HepG2 (cell line): ENCODE measurements at regions not wholly inside any gene's neighbourhood (a gene's known extent, or its start where the extent isn't known, plus 50 kb on each side); places are given as distances from the start of the nearest gene placed in this dataset.

Experiments
- ATAC-seq: fragments of 200-7000 bp; cut with Tn5 transposase; 3 replicates; pipeline ENCODE4 v1.9.1; 2020; ENCODE audit warnings: mild to moderate bottlenecking, moderate library complexity
- BruUV-seq: library from RNA; stranded (reverse); fragments of 400-500 nt; replicated peaks from 2 replicates; lab custom pipeline; 2021; lab: Mats Ljungman, UMichigan
- CTCF ChIA-PET: fragments of 300-600 bp; formaldehyde crosslinking; extraction: SDS; loops from one replicate; lab custom pipeline; 2021; ENCODE audit warnings: low total read pairs, inconsistent platforms, low intra/inter-chr PET ratio; lab: Yijun Ruan, JAX
- POLR2A ChIA-PET: fragments of 350-600 bp; sonication (Branson Sonifier 250); formaldehyde crosslinking; loops from one replicate; lab custom pipeline; 2020; ENCODE audit warnings: antibody characterized with exemption, inconsistent platforms; lab: Yijun Ruan, JAX
- DNase-seq: peaks from one replicate; pipeline ENCODE4 v3.0.0-alpha.2; 2015; ENCODE audit warnings: low spot score
- FAIRE-seq: peaks from 3 replicates; lab custom pipeline; 2011; peaks lifted over from hg19 to GRCh38; lab: Jason Lieb, UNC
- H2AFZ ChIP-seq: one replicate; pipeline ENCODE4 v1.6.1; 2011; ENCODE audit warnings: low read length, inconsistent platforms
- H3K27ac ChIP-seq: fragments of 300-600 bp; 3 replicates; pipeline ENCODE4 v1.8.0; 2011; ENCODE audit warnings: mixed run types, mild to moderate bottlenecking, mixed read lengths, low read length, inconsistent platforms; ENCODE audit not compliant: insufficient read depth; ENCODE audit errors: extremely low read length
- H3K27me3 ChIP-seq, 2 experiments: fragments of 200-600 bp in 1 of 2; 2 replicates in 1 of 2; 3 replicates in 1 of 2; pipeline versions ENCODE4 v1.6.0 to v1.8.0; 2011; ENCODE audit warnings: low read length in 2 of 2, mild to moderate bottlenecking in 2 of 2, moderate library complexity in 2 of 2, inconsistent platforms in 1 of 2; ENCODE audit not compliant: insufficient read depth in 2 of 2, control insufficient read depth in 1 of 2
- H3K36me3 ChIP-seq, 2 experiments: fragments of 200-600 bp in 1 of 2; replicated peaks in 1 of 2; 2 replicates in 1 of 2; 3 replicates in 1 of 2; pipeline versions ENCODE4 v1.5.1 to v1.8.0; 2011; ENCODE audit warnings: low read length in 2 of 2, inconsistent platforms in 1 of 2; ENCODE audit not compliant: insufficient read depth in 2 of 2, control insufficient read depth in 1 of 2
- H3K4me1 ChIP-seq: 2 replicates; pipeline ENCODE4 v1.5.1; 2012; ENCODE audit warnings: low read length, inconsistent platforms; ENCODE audit not compliant: insufficient read depth
- H3K4me2 ChIP-seq: 2 replicates; pipeline ENCODE4 v1.6.0; 2011; ENCODE audit warnings: low read depth, low read length, inconsistent platforms
- H3K4me3 ChIP-seq, 3 experiments: fragments of 200-600 bp in 1 of 3; sonication (generic), shearing (Covaris generic) in 1 of 3; replicated peaks in 1 of 3; 2 replicates each; pipeline ENCODE4 v1.5.1; 2011 to 2016; ENCODE audit warnings: low read length in 3 of 3, inconsistent platforms in 2 of 3, low read depth in 2 of 3, mild to moderate bottlenecking in 2 of 3, control low read depth in 1 of 3, mixed read lengths in 1 of 3; ENCODE audit not compliant: insufficient read depth in 1 of 3
- H3K79me2 ChIP-seq: one replicate; pipeline ENCODE4 v1.6.1; 2011; ENCODE audit warnings: low read length, inconsistent platforms; ENCODE audit not compliant: insufficient read depth
- H3K9ac ChIP-seq: 2 replicates; pipeline ENCODE4 v1.6.0; 2011; ENCODE audit warnings: mild to moderate bottlenecking, low read depth, low read length, inconsistent platforms; ENCODE audit not compliant: insufficient read depth
- H3K9me3 ChIP-seq: 2 replicates; pipeline ENCODE4 v1.5.1; 2012; ENCODE audit warnings: mild to moderate bottlenecking, low read length
- H4K20me1 ChIP-seq: 2 replicates; pipeline ENCODE4 v1.6.0; 2011; ENCODE audit warnings: inconsistent platforms, mild to moderate bottlenecking, low read length, moderate library complexity; ENCODE audit not compliant: insufficient read depth
- BCL6 ChIP-seq: IDR thresholded peaks from 2 replicates; pipeline ENCODE4 v1.6.1; 2016; ENCODE audit warnings: missing genetic modification reagents, missing compliant biosample characterization
- CTCF ChIP-seq: sonication (generic); formaldehyde crosslinking; IDR thresholded peaks from 2 replicates; pipeline ENCODE4 v1.5.0; 2020; ENCODE audit warnings: mild to moderate bottlenecking, missing genetic modification reagents, moderate library complexity
- PAF1 ChIP-seq: IDR thresholded peaks from 2 replicates; pipeline ENCODE4 v1.6.1; 2016; ENCODE audit warnings: missing genetic modification reagents, missing compliant biosample characterization
- RBM22 ChIP-seq: fragments of 200-400 bp; formaldehyde crosslinking; optimal IDR thresholded peaks from 2 replicates; pipeline ENCODE3; 2017; ENCODE audit warnings: mild to moderate bottlenecking, low read length, moderate library complexity
- TBL1XR1 ChIP-seq: fragments of 150-350 bp; IDR thresholded peaks from 2 replicates; pipeline ENCODE4 v1.6.1; 2014; ENCODE audit warnings: borderline replicate concordance, low read length; ENCODE audit not compliant: partially characterized antibody
- TEAD3 ChIP-seq: optimal IDR thresholded peaks from 2 replicates; pipeline ENCODE3; 2016; ENCODE audit warnings: borderline replicate concordance
- ZHX2 ChIP-seq, 2 experiments: sonication (generic) in 1 of 2; formaldehyde crosslinking in 1 of 2; IDR thresholded peaks; 2 replicates each; pipeline versions ENCODE4 v1.6.1 to v1.9.0; 2014 to 2022; ENCODE audit warnings: antibody characterized with exemption in 1 of 2, borderline replicate concordance in 1 of 2, inconsistent platforms in 1 of 2, low read depth in 1 of 2, missing genetic modification reagents in 1 of 2
- ZNF205 ChIP-seq: IDR thresholded peaks from 2 replicates; pipeline ENCODE4 v1.6.1; 2018; ENCODE audit warnings: missing biosample characterization, missing genetic modification reagents
- ZNF335 ChIP-seq: sonication (generic); formaldehyde crosslinking; IDR thresholded peaks from 2 replicates; pipeline ENCODE4 v1.4.0; 2020; ENCODE audit warnings: missing genetic modification reagents
- ZNF44 ChIP-seq: sonication (generic); formaldehyde crosslinking; IDR thresholded peaks from 2 replicates; pipeline ENCODE4 v1.5.1; 2020; ENCODE audit warnings: mild to moderate bottlenecking, missing genetic modification reagents
- ZNF616 ChIP-seq: sonication (generic); formaldehyde crosslinking; IDR thresholded peaks from 2 replicates; pipeline ENCODE4 v1.5.0; 2020; ENCODE audit warnings: low read depth, mild to moderate bottlenecking, missing genetic modification reagents
- ZNF670 ChIP-seq: sonication (generic); formaldehyde crosslinking; IDR thresholded peaks from 2 replicates; pipeline ENCODE4 v1.8.0; 2022; ENCODE audit warnings: mild to moderate bottlenecking, missing genetic modification reagents, borderline replicate concordance
- ZNF703 ChIP-seq: sonication (generic); formaldehyde crosslinking; IDR thresholded peaks from 2 replicates; pipeline ENCODE4 v1.5.1; 2020; ENCODE audit warnings: missing genetic modification reagents, mild to moderate bottlenecking, moderate library complexity, borderline replicate concordance
- WGBS: methylation state at CpG from one replicate; pipeline ENCODE4 v1.1.6; 2017; ENCODE audit warnings: low lambda C conversion rate; 5-methylcytosine and 5-hydroxymethylcytosine counted together
- in situ Hi-C: cut with HindIII; loops from 2 replicates; pipeline ENCODE4 v1.10.0; 2017; ENCODE audit warnings: low pct_unique_long_range_greater_than_20kb; ENCODE audit not compliant: extremely low pct_ligation_motif_present
- intact Hi-C: fragments of 100-400 bp; cut with micrococcal nuclease; formaldehyde crosslinking; loops from one replicate; pipeline ENCODE4 v1.10.0; 2022; ENCODE audit not compliant: unreplicated experiment
- TF ChIP-seq, protein P1 (sequence below): sonication (generic); formaldehyde crosslinking; IDR thresholded peaks from 2 replicates; pipeline ENCODE4 v1.4.0; 2020; ENCODE audit warnings: low read depth, mild to moderate bottlenecking, missing genetic modification reagents

GRCh38 chr3:86774082-86774691, 216.8 kb downstream of the VGLL3 start (continued):
- TF ChIP-seq CTCF (CRISPR knock-in tag) (peak; percentile 41), ZNF335 (CRISPR knock-in tag) (no peak)
- TF ChIP-seq, protein P1, sequence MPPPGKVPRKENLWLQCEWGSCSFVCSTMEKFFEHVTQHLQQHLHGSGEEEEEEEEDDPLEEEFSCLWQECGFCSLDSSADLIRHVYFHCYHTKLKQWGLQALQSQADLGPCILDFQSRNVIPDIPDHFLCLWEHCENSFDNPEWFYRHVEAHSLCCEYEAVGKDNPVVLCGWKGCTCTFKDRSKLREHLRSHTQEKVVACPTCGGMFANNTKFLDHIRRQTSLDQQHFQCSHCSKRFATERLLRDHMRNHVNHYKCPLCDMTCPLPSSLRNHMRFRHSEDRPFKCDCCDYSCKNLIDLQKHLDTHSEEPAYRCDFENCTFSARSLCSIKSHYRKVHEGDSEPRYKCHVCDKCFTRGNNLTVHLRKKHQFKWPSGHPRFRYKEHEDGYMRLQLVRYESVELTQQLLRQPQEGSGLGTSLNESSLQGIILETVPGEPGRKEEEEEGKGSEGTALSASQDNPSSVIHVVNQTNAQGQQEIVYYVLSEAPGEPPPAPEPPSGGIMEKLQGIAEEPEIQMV (CRISPR knock-in tag): no peak

GRCh38 chr3:86772699-86773098, 218.2 kb downstream of the VGLL3 start:
- H3K4me3 ChIP-seq: no peak overlapping the region
- ATAC-seq (no peak), DNase-seq (no peak), FAIRE-seq (no peak)
- H2AFZ ChIP-seq: no peak overlapping the region
- ChIA-PET CTCF (no interaction called here), POLR2A (no interaction called here)
- 0% methylated on average over 3 of the region's 5 CpGs for WGBS
- no peaks in the 10 kb centered on the region for H3K79me2 ChIP-seq
- no peaks in the 10 kb centered on the region for H3K27me3 ChIP-seq
- TF ChIP-seq ZNF670 (CRISPR knock-in tag) (no peak), ZHX2 (IDR thresholded peaks at IDR 0.05; ENCODE audit: low read depth) (no peak), ZHX2 (CRISPR knock-in tag; IDR thresholded peaks at IDR 0.05; ENCODE audit: borderline replicate concordance) (no peak), ZNF616 (CRISPR knock-in tag) (no peak), RBM22 (no peak), BCL6 (CRISPR knock-in tag) (no peak), TEAD3 (CRISPR knock-in tag) (no peak), ZNF205 (no peak), ZNF44 (CRISPR knock-in tag) (no peak), PAF1 (no peak), ZNF703 (CRISPR knock-in tag) (no peak), TBL1XR1 (no peak)
- no peaks in the 10 kb centered on the region for H3K4me1 ChIP-seq
- no peak overlapping the region for H3K4me2 ChIP-seq
- intact Hi-C loops (loop anchor here (5.0 kb wide), 1 partner anchor 195 kb away; no protein-coding TSS in a partner anchor), in situ Hi-C loops (loop anchor here (5.0 to 10.0 kb wide), 2 partner anchors 310 to 392 kb away; no protein-coding TSS in a partner anchor)
- H3K36me3 ChIP-seq: no peaks in the 10 kb centered on the region
- H3K27ac ChIP-seq: no peak overlapping the region
- H3K9me3 ChIP-seq: no peaks in the 10 kb centered on the region
- BruUV-seq: no TSS peak
- H4K20me1 ChIP-seq: no peaks in the 10 kb centered on the region
- no peak overlapping the region for H3K9ac ChIP-seq
